Naive thymus-derived CD4-positive, alpha-beta T cell (primary cell): ENCODE measurements at regions not wholly inside any gene's neighbourhood (a gene's known extent, or its start where the extent isn't known, plus 50 kb on each side); places are given as distances from the start of the nearest gene placed in this dataset.
"Not testable (repeated sequence)": the region's sequence is repeated elsewhere in the genome, so short reads cannot be mapped to it uniquely, and the experiment has no call there.

ENCODE experiments used
- ATAC-seq: fragments of 150-1000 bp; cut with Tn5 transposase; 2 replicates; pipeline ENCODE4 v1.10.0; 2021; ENCODE audit warnings: mild to moderate bottlenecking, moderate library complexity
- CTCF ChIA-PET: fragments of 350-600 bp; sonication (Branson Sonifier 250); formaldehyde crosslinking; loops from one replicate; lab custom pipeline; 2021; ENCODE audit warnings: antibody characterized with exemption; lab: Charles Lee
- POLR2A ChIA-PET: fragments of 350-600 bp; sonication (Branson Sonifier 250); formaldehyde crosslinking; loops from one replicate; lab custom pipeline; 2021; ENCODE audit warnings: antibody characterized with exemption, inconsistent platforms; lab: Charles Lee
- DNase-seq, 9 donors: peaks; one replicate each; pipeline versions ENCODE4 v3.0.0 to v3.0.0-alpha.2; 2020 to 2022; ENCODE audit warnings: mixed read lengths in 1 of 9
- H3K27ac ChIP-seq: one replicate; pipeline ENCODE4 v1.7.0; 2013; ENCODE audit warnings: mild to moderate bottlenecking, low read depth, low read length, moderate library complexity
- H3K27me3 ChIP-seq, 2 donors: one replicate each; pipeline ENCODE4 v1.7.0; 2013; ENCODE audit warnings: low read length in 2 of 2, mild to moderate bottlenecking in 2 of 2, moderate library complexity in 2 of 2; ENCODE audit not compliant: control insufficient read depth in 2 of 2, insufficient read depth in 2 of 2
- H3K36me3 ChIP-seq, 3 experiments: 1 replicate in 2 of 3; 2 replicates in 1 of 3; pipeline ENCODE4 v1.7.0; 2013; ENCODE audit warnings: low read length in 3 of 3, mild to moderate bottlenecking in 3 of 3, moderate library complexity in 1 of 3; ENCODE audit not compliant: insufficient read depth in 3 of 3, control insufficient read depth in 2 of 3
- H3K4me1 ChIP-seq, 2 donors: one replicate each; pipeline ENCODE4 v1.7.0; 2013; ENCODE audit warnings: low read length in 2 of 2, mild to moderate bottlenecking in 2 of 2, moderate library complexity in 1 of 2; ENCODE audit not compliant: control insufficient read depth in 2 of 2, insufficient read depth in 2 of 2
- H3K4me3 ChIP-seq: 2 replicates; pipeline ENCODE4 v1.7.0; 2013; ENCODE audit warnings: mild to moderate bottlenecking, low read length
- H3K9me3 ChIP-seq, 3 experiments: 1 replicate in 2 of 3; 2 replicates in 1 of 3; pipeline ENCODE4 v1.7.0; 2013; ENCODE audit warnings: low read length in 3 of 3; ENCODE audit not compliant: control insufficient read depth in 2 of 3
- H3K27ac Mint-ChIP-seq, 9 donors: one replicate each; pipeline ENCODE4 v1.8.0; 2020 to 2022; ENCODE audit warnings: mixed read lengths in 9 of 9, mild to moderate bottlenecking in 8 of 9, moderate library complexity in 5 of 9, inconsistent platforms in 2 of 9
- H3K27me3 Mint-ChIP-seq, 5 donors: one replicate each; pipeline ENCODE4 v1.8.0; 2021 to 2022; ENCODE audit warnings: mixed read lengths in 5 of 5, mild to moderate bottlenecking in 1 of 5
- H3K36me3 Mint-ChIP-seq, 5 donors: one replicate each; pipeline ENCODE4 v1.8.0; 2020 to 2022; ENCODE audit warnings: mixed read lengths in 5 of 5, mild to moderate bottlenecking in 3 of 5, inconsistent platforms in 1 of 5
- H3K4me1 Mint-ChIP-seq, 7 donors: one replicate each; pipeline ENCODE4 v1.8.0; 2020 to 2022; ENCODE audit warnings: mixed read lengths in 7 of 7, mild to moderate bottlenecking in 3 of 7, inconsistent platforms in 1 of 7
- H3K4me3 Mint-ChIP-seq, 10 donors: one replicate each; pipeline ENCODE4 v1.8.0; 2020 to 2022; ENCODE audit warnings: mild to moderate bottlenecking in 10 of 10, mixed read lengths in 10 of 10, moderate library complexity in 6 of 10, inconsistent platforms in 2 of 10
- H3K9me3 Mint-ChIP-seq, 11 donors: one replicate each; pipeline ENCODE4 v1.8.0; 2020 to 2022; ENCODE audit warnings: mixed read lengths in 11 of 11, mild to moderate bottlenecking in 4 of 11, inconsistent platforms in 1 of 11, moderate library complexity in 1 of 11
- intact Hi-C, 2 donors: fragments of 100-400 bp; cut with micrococcal nuclease; formaldehyde crosslinking; loops; one replicate each; pipeline ENCODE4 v1.15.1; 2023

GRCh38 chr17:20653391-20653790 is 73.9 kb downstream of the CDRT15L2 start:
- H3K36me3 ChIP-seq, H3K27ac Mint-ChIP-seq, H3K27me3 ChIP-seq, H3K4me1 ChIP-seq, H3K27me3 Mint-ChIP-seq, H3K4me3 Mint-ChIP-seq, CTCF ChIA-PET, H3K9me3 ChIP-seq, H3K27ac ChIP-seq, H3K9me3 Mint-ChIP-seq, POLR2A ChIA-PET, intact Hi-C loops, H3K4me3 ChIP-seq, ATAC-seq, H3K36me3 Mint-ChIP-seq, DNase-seq: not testable (repeated sequence)
- peaks cover 3 to 25% (median 10%) of the 10 kb centered on the region in 7 donors for H3K4me1 Mint-ChIP-seq

- H3K9me3 ChIP-seq, H3K36me3 ChIP-seq, POLR2A ChIA-PET, intact Hi-C loops, H3K36me3 Mint-ChIP-seq, DNase-seq, H3K27ac ChIP-seq, H3K4me3 ChIP-seq, CTCF ChIA-PET, H3K27me3 ChIP-seq, H3K27me3 Mint-ChIP-seq, H3K4me3 Mint-ChIP-seq, H3K9me3 Mint-ChIP-seq, ATAC-seq, H3K27ac Mint-ChIP-seq, H3K4me1 ChIP-seq: not testable (repeated sequence)
- H3K4me1 Mint-ChIP-seq, result peaks cover 3 to 25% (median 10%) of the 10 kb centered on the region in 7 donors
These were observed 74.6 kb downstream of the CDRT15L2 start for GRCh38 chr17:20654114-20654513.

- H3K27me3 Mint-ChIP-seq, H3K9me3 ChIP-seq, H3K9me3 Mint-ChIP-seq, H3K27ac ChIP-seq, H3K4me3 Mint-ChIP-seq, H3K4me1 ChIP-seq, H3K36me3 ChIP-seq, H3K27me3 ChIP-seq, POLR2A ChIA-PET, H3K27ac Mint-ChIP-seq, H3K36me3 Mint-ChIP-seq, ATAC-seq, intact Hi-C loops, DNase-seq, CTCF ChIA-PET, H3K4me3 ChIP-seq: not testable (repeated sequence)
- H3K4me1 Mint-ChIP-seq, result peaks cover 3 to 21% (median 10%) of the 10 kb centered on the region in 7 donors
These were observed 75.1 kb downstream of the CDRT15L2 start for GRCh38 chr17:20654575-20654974.

GRCh38 chr17:20665103-20665955 is 85.8 kb downstream of the CDRT15L2 start:
- H3K27ac ChIP-seq, H3K4me3 Mint-ChIP-seq, CTCF ChIA-PET, H3K9me3 Mint-ChIP-seq, H3K4me1 Mint-ChIP-seq, intact Hi-C loops, H3K4me3 ChIP-seq, H3K27me3 Mint-ChIP-seq, H3K9me3 ChIP-seq, H3K27ac Mint-ChIP-seq, H3K4me1 ChIP-seq, DNase-seq, H3K27me3 ChIP-seq, H3K36me3 ChIP-seq, POLR2A ChIA-PET, H3K36me3 Mint-ChIP-seq: not testable (repeated sequence)
- peak; percentile 75 for ATAC-seq

GRCh38 chr17:20666689-20667088 is 87.2 kb downstream of the CDRT15L2 start:
- H3K27ac ChIP-seq, H3K4me3 ChIP-seq, H3K27me3 ChIP-seq, POLR2A ChIA-PET, H3K36me3 ChIP-seq, H3K27ac Mint-ChIP-seq, H3K27me3 Mint-ChIP-seq, intact Hi-C loops, CTCF ChIA-PET, H3K9me3 Mint-ChIP-seq, H3K4me3 Mint-ChIP-seq, H3K4me1 ChIP-seq, H3K36me3 Mint-ChIP-seq, H3K4me1 Mint-ChIP-seq, H3K9me3 ChIP-seq: not testable (repeated sequence)
- ATAC-seq, result peak; percentile 72
- peak in 1 of 9 donors; percentile 7 for DNase-seq

GRCh38 chr17:20667712-20668111 is 88.2 kb downstream of the CDRT15L2 start:
- not testable (repeated sequence) for H3K4me3 Mint-ChIP-seq

GRCh38 chr17:20668316-20668715 is 88.8 kb downstream of the CDRT15L2 start:
- intact Hi-C loops, ATAC-seq, H3K9me3 Mint-ChIP-seq, H3K27me3 ChIP-seq, H3K4me1 Mint-ChIP-seq, H3K36me3 ChIP-seq, POLR2A ChIA-PET, H3K4me3 ChIP-seq, H3K27ac ChIP-seq, H3K4me1 ChIP-seq, H3K36me3 Mint-ChIP-seq, H3K27ac Mint-ChIP-seq, H3K27me3 Mint-ChIP-seq, CTCF ChIA-PET, DNase-seq, H3K4me3 Mint-ChIP-seq, H3K9me3 ChIP-seq: not testable (repeated sequence)

More at GRCh38 chr17:20667712-20668111, 88.2 kb downstream of the CDRT15L2 start:
- H3K27ac Mint-ChIP-seq, H3K9me3 ChIP-seq, H3K4me1 Mint-ChIP-seq, H3K4me1 ChIP-seq, H3K27ac ChIP-seq, DNase-seq, H3K4me3 ChIP-seq, H3K36me3 Mint-ChIP-seq, H3K9me3 Mint-ChIP-seq, H3K27me3 ChIP-seq, intact Hi-C loops, H3K27me3 Mint-ChIP-seq, H3K36me3 ChIP-seq, POLR2A ChIA-PET, CTCF ChIA-PET: not testable (repeated sequence)
- peak; percentile 51 for ATAC-seq
